GM19035 (cell line): ENCODE measurements at regions not wholly inside any gene's neighbourhood (a gene's known extent, or its start where the extent isn't known, plus 50 kb on each side); places are given as distances from the start of the nearest gene placed in this dataset.

ENCODE experiments used
- ATAC-seq: cut with Tn5 transposase; IDR thresholded peaks from one replicate; pipeline ENCODE4 v1.9.1; 2021; ENCODE audit not compliant: unreplicated experiment

DNA sequence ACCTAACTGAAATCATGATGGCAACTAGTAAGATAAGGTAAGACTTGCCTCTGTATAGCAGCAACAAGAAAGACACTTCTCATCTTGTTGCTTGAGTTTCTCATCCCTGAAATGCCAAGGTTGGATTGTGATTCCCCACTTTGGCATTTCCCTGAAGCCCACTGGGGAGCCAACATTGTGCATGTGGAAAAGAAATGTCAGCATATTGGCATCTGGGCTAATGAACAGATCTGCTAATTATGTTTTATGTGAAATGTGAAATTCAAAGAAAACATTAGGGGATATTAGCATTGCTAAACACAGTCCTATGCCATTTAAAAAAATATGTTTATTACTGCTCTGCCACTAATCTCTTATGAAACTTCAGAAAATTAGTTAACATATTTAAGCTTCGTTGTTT, 126.3 kb upstream of the PCSK2 start:
- ATAC-seq = no peak

GRCh38 chr20:17107127-17107526, 119.7 kb upstream of the PCSK2 start:
- no peak for ATAC-seq

DNA sequence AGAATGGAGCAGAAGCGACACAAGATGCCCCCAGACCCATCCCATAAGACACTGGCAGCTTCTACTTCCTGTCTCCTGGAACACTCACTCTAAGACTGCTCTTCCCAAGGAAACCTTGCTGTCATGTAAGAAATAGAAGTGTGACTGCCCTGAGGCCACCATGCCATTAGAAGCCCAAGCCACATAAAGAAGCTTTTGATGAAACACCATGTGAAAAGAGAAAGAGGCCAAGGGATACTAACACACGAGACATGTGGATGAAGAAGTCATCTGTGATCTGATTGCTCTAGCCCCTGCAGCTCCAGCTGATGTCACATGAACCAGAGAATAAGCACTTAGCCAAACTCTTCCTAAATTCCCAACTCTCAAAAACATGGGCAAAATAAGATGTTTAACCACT, 117.9 kb upstream of the PCSK2 start:
- ATAC-seq = no peak

GRCh38 chr20:17109307-17109706, 117.5 kb upstream of the PCSK2 start:
- no peak for ATAC-seq

DNA sequence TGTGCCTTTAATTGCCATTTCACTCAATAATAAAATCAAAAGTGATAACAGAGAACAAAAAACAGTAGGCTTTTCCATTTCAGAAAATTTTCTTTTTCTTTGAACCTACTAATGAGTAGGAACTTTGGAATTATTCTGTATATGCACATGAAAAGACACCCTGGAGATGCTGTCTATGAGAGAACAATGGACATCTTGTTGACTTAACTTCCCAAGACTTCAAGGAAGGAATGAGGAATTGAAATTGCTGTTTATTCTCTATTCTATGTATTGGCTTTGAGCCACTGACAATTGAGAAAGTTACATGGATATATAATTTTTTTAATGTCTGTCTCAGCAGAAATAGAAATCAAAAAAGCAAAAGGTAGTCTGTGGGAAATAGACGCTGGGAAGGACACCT, 98.6 kb upstream of the PCSK2 start:
- no peak for ATAC-seq

DNA sequence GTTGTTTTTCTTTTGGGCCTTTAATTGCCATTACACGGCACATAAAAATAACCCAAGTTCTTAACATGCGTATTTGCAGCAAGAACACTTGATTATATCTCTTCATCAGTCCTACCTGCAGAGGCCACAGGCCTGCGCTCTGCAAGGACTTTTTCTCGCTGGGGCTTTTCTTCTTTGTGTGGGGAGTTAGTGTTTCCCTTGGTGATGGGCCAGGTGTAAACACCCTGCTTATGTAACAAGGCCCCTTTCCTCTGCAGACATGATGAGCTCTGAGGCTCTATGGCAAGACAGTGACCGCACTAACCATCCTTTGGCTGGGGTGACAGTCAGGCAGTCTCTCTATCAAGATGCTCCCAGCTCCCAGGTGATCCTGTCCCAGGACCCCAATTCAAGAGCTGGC, 97.8 kb upstream of the PCSK2 start:
- no peak for ATAC-seq

- ATAC-seq = no peak
These were observed 89.1 kb upstream of the PCSK2 start for GRCh38 chr20:17137692-17138091.

DNA sequence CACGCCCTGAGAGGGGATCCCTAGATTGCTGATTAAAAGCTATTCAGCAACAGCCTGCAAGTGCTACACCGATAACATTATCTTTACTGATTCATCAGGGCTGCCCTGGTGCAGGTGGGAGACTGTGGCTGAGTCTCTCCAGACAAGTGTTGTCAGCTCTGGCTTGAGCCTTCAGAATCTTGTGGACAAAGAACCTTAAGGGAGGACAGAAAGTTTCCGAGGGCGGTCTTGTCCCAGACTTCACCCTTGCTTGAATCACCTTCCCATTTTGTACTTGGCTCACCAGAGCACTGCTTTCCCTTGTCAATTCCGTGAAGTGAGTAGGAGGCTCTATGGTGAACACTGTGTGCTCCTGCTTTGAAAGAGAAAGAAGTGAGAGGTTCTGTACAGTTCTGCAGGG, 88.6 kb upstream of the PCSK2 start:
- ATAC-seq = no peak

- no peak for ATAC-seq
These were observed 85.9 kb upstream of the PCSK2 start for GRCh38 chr20:17140894-17141293.

- ATAC-seq = no peak
These were observed 85.3 kb upstream of the PCSK2 start for GRCh38 chr20:17141568-17141967.

GRCh38 chr20:17142666-17143065, 84.2 kb upstream of the PCSK2 start:
- ATAC-seq = no peak

DNA sequence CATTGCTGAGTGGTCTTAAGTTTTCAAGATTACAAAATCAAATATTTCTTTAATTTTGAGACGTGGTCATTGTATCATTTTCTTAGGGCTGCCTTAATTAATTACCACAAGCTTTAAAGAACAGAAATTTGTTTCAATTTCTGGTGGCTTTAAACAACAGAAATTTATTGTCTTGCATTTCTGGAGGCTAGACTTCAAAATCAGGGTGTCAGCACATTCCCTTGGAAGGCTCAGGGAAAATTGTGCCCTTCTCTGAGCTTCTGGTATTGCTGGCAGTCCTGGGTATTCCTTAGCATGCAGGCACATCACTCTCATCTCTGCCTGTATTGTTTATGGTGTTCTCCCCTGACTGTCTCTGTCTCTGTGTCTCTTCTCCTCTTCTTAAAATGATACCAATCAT, 76.0 kb upstream of the PCSK2 start:
- no peak for ATAC-seq

- no peak for ATAC-seq
These were observed 71.4 kb upstream of the PCSK2 start for GRCh38 chr20:17155401-17155800.

DNA sequence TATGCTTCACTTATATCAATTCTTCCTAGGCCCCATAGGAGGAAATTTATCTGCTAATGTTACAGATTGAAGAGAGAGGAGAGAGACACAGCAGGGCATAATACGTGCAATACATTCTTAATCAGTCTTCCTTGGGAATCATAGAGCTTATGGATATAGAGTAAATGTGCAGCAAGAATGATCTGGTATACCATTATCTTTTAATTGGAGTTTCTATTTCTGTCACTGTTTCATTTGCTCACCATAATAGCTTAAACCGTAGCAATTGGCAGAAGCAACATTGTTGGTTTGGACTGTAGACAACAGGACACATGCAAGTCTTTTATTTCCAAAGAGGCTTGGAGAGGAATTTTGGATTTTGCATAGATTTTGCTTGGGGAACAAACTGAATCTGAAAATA, 68.1 kb upstream of the PCSK2 start:
- no peak for ATAC-seq

- no peak for ATAC-seq
These were observed 65.0 kb upstream of the PCSK2 start for GRCh38 chr20:17161673-17162481.

DNA sequence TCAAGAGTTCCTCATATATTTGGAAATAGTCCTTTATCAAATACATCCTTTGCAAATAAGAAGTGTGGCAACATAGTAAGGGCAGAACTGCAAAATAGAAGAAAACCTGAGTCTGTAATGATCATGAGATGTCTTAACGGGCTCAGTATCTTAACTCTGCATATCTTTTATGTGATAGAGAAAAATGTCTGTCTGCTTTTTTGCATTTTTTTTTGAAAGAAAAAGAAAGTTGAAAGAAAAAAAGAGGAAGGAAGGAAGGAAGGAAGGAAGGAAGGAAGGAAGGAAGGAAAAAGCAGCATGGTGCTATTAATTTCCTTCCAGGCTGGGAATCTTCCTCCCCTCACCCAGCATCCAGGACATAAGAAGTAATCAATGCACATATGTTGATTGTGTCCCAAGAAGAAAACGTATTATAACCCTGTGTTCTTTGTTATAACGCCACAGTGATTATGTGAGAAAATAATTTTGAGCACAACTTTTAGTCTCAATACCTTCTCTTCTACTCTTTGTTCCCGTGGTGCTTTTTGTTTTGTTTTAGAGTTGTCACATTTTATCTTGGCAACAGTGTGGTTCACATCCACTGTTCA, 58.7 kb upstream of the PCSK2 start:
- no peak for ATAC-seq

GRCh38 chr20:17169585-17170136, 57.2 kb upstream of the PCSK2 start:
- ATAC-seq = no peak

- no peak for ATAC-seq
These were observed 55.0 kb upstream of the PCSK2 start for GRCh38 chr20:17171746-17172280.

DNA sequence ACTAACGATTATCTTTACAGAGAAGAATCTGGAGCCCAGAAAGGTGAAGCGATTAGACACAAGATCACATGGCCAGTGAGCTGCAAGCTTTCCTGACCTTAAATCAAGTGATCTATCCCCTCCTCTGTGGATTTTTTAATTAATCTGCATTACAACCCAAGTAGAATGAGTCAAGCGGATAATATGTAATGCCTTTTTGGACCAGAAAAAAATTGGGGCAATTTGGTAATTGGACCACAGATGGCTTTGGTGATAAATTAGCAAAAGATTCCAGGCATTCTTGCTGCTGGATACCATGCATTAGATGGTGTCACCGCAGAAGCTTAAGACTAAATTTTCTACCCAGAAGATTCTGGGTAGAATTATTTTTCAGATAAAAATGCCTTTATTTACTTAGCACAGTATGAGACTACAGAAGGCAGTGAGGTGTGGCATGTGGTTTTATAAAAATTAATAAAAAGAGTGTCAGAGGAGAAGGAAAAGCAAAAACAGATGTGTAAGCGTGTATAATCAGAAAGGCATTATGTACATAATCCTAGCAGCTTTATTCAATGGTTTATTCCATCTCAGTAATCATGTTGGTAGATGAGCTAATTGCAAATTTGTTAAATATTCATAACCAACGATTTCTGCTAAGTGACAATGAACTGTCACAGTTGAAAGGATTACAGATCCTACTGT, 53.9 kb upstream of the PCSK2 start:
- ATAC-seq = no peak
